ENCODE measurements at regions not wholly inside any gene's neighbourhood (a gene's known extent, or its start where the extent isn't known, plus 50 kb on each side); places are given as distances from the start of the nearest gene placed in this dataset.

GRCh38 chr1:88537787-88538186, 146.3 kb upstream of the PKN2 start:
- no peak overlapping the region for H3K4me3 Mint-ChIP-seq (ENCODE audit: unreplicated experiment)
- H3K9me3 ChIP-seq (ENCODE audit: insufficient read depth, low read depth, low read length): no peaks in the 10 kb centered on the region
- H3K4me2 ChIP-seq (ENCODE audit: low read length): no peak overlapping the region
- H3K4me1 Mint-ChIP-seq (ENCODE audit: low read depth, unreplicated experiment): no peaks in the 10 kb centered on the region
- FAIRE-seq (no peak), DNase-seq (ENCODE audit: low read depth) (no peak)
- H3K27ac ChIP-seq (ENCODE audit: low read depth, low read length): no peak overlapping the region
- H3K9ac ChIP-seq (ENCODE audit: low read length): no peak overlapping the region
- no peaks in the 10 kb centered on the region for H4K20me1 ChIP-seq (ENCODE audit: insufficient read depth, low read length)
- no peaks in the 10 kb centered on the region for H3K36me3 ChIP-seq (ENCODE audit: insufficient read depth, low read length)
- no peaks in the 10 kb centered on the region for H3K4me1 ChIP-seq (ENCODE audit: insufficient read depth, low read length)
- no peaks in the 10 kb centered on the region for H3K36me3 Mint-ChIP-seq (ENCODE audit: low read depth, unreplicated experiment)
- H3K27me3 Mint-ChIP-seq (ENCODE audit: low read depth, unreplicated experiment): no peaks in the 10 kb centered on the region
- H3K9me3 Mint-ChIP-seq (ENCODE audit: unreplicated experiment): no peaks in the 10 kb centered on the region
- no peak overlapping the region for H2AFZ ChIP-seq (ENCODE audit: low read depth, low read length)
- no peaks in the 10 kb centered on the region for H3K79me2 ChIP-seq (ENCODE audit: insufficient read depth, low read length)
- no peaks in the 10 kb centered on the region for H3K27me3 ChIP-seq (ENCODE audit: insufficient read depth, low read length)
- TF ChIP-seq EZH2 (IDR thresholded peaks at IDR 0.05; ENCODE audit: insufficient read depth, low read length): no peak
- no peak for TF ChIP-seq CTCF (IDR thresholded peaks at IDR 0.05; ENCODE audit: insufficient read depth, low read depth, low read length)
- H3K4me3 ChIP-seq (ENCODE audit: insufficient read depth, low read depth, low read length): no peak overlapping the region
- no peak overlapping the region for H3K27ac Mint-ChIP-seq (ENCODE audit: unreplicated experiment)

- Mint-ChIP-seq H3K36me3 (ENCODE audit: low read depth, unreplicated experiment) (no peaks in the 10 kb centered on the region), H3K27ac (ENCODE audit: unreplicated experiment) (no peak overlapping the region), H3K4me3 (ENCODE audit: unreplicated experiment) (no peak overlapping the region), H3K4me1 (ENCODE audit: low read depth, unreplicated experiment) (no peaks in the 10 kb centered on the region), H3K9me3 (ENCODE audit: unreplicated experiment) (no peaks in the 10 kb centered on the region), H3K27me3 (ENCODE audit: low read depth, unreplicated experiment) (no peaks in the 10 kb centered on the region)
- H4K20me1 ChIP-seq (ENCODE audit: insufficient read depth, low read length): no peaks in the 10 kb centered on the region
- H3K9me3 ChIP-seq (ENCODE audit: insufficient read depth, low read depth, low read length): no peaks in the 10 kb centered on the region
- no peak overlapping the region for H3K9ac ChIP-seq (ENCODE audit: low read length)
- no peak overlapping the region for H3K4me2 ChIP-seq (ENCODE audit: low read length)
- H2AFZ ChIP-seq (ENCODE audit: low read depth, low read length): no peak overlapping the region
- no peaks in the 10 kb centered on the region for H3K79me2 ChIP-seq (ENCODE audit: insufficient read depth, low read length)
- no peak overlapping the region for H3K4me3 ChIP-seq (ENCODE audit: insufficient read depth, low read depth, low read length)
- no peak for TF ChIP-seq EZH2 (IDR thresholded peaks at IDR 0.05; ENCODE audit: insufficient read depth, low read length)
- no peak for TF ChIP-seq CTCF (IDR thresholded peaks at IDR 0.05; ENCODE audit: insufficient read depth, low read depth, low read length)
- no peak for DNase-seq (ENCODE audit: low read depth)
- H3K36me3 ChIP-seq (ENCODE audit: insufficient read depth, low read length): no peaks in the 10 kb centered on the region
- no peaks in the 10 kb centered on the region for H3K27me3 ChIP-seq (ENCODE audit: insufficient read depth, low read length)
- no peak for FAIRE-seq
- no peak overlapping the region for H3K27ac ChIP-seq (ENCODE audit: low read depth, low read length)
- no peaks in the 10 kb centered on the region for H3K4me1 ChIP-seq (ENCODE audit: insufficient read depth, low read length)
Measured at GRCh38 chr1:88538222-88538899, 145.7 kb upstream of the PKN2 start.

- no peak overlapping the region for H3K4me3 Mint-ChIP-seq (ENCODE audit: unreplicated experiment)
- H3K27me3 ChIP-seq (ENCODE audit: insufficient read depth, low read length): no peaks in the 10 kb centered on the region
- H3K36me3 Mint-ChIP-seq (ENCODE audit: low read depth, unreplicated experiment): no peaks in the 10 kb centered on the region
- H3K27me3 Mint-ChIP-seq (ENCODE audit: low read depth, unreplicated experiment): no peaks in the 10 kb centered on the region
- no peaks in the 10 kb centered on the region for H4K20me1 ChIP-seq (ENCODE audit: insufficient read depth, low read length)
- no peak overlapping the region for H3K27ac ChIP-seq (ENCODE audit: low read depth, low read length)
- H3K27ac Mint-ChIP-seq (ENCODE audit: unreplicated experiment): no peak overlapping the region
- no peaks in the 10 kb centered on the region for H3K4me1 ChIP-seq (ENCODE audit: insufficient read depth, low read length)
- peaks cover 3% of the 10 kb centered on the region for H3K9me3 Mint-ChIP-seq (ENCODE audit: unreplicated experiment)
- DNase-seq (ENCODE audit: low read depth) (no peak), FAIRE-seq (no peak)
- H3K4me3 ChIP-seq (ENCODE audit: insufficient read depth, low read depth, low read length): no peak overlapping the region
- H3K4me2 ChIP-seq (ENCODE audit: low read length): no peak overlapping the region
- no peaks in the 10 kb centered on the region for H3K79me2 ChIP-seq (ENCODE audit: insufficient read depth, low read length)
- H3K9me3 ChIP-seq (ENCODE audit: insufficient read depth, low read depth, low read length): no peaks in the 10 kb centered on the region
- H2AFZ ChIP-seq (ENCODE audit: low read depth, low read length): no peak overlapping the region
- TF ChIP-seq EZH2 (IDR thresholded peaks at IDR 0.05; ENCODE audit: insufficient read depth, low read length): no peak
- no peak for TF ChIP-seq CTCF (IDR thresholded peaks at IDR 0.05; ENCODE audit: insufficient read depth, low read depth, low read length)
- no peak overlapping the region for H3K9ac ChIP-seq (ENCODE audit: low read length)
- H3K4me1 Mint-ChIP-seq (ENCODE audit: low read depth, unreplicated experiment): no peaks in the 10 kb centered on the region
- no peaks in the 10 kb centered on the region for H3K36me3 ChIP-seq (ENCODE audit: insufficient read depth, low read length)
Measured at GRCh38 chr1:88540255-88540654, 143.8 kb upstream of the PKN2 start.
